ENCODE measurements at regions not wholly inside any gene's neighbourhood (a gene's known extent, or its start where the extent isn't known, plus 50 kb on each side); places are given as distances from the start of the nearest gene placed in this dataset.

DNA sequence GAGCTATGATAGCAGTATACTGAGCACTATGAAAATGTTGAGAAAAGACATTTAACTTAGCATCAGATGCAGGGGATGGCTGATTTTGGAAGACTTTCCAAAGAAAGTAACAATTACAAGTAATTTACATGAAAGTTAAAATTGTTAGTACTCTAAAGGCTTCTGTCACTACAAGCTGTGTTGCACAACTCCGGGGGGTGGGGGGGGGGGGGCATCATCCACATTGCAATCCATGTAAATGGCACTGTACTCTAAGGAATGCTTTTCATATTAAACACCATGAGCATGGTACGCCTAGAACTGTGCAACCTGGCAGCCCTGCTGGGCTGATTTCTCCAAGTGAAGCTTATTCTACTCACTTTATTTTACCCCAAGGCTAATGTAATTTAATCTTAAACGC is 363.4 kb downstream of the TMA16 start:
- TF ChIP-seq ZFX (IDR thresholded peaks at IDR 0.05; ENCODE audit: borderline replicate concordance): no peak
- TF ChIP-seq, protein P1, sequence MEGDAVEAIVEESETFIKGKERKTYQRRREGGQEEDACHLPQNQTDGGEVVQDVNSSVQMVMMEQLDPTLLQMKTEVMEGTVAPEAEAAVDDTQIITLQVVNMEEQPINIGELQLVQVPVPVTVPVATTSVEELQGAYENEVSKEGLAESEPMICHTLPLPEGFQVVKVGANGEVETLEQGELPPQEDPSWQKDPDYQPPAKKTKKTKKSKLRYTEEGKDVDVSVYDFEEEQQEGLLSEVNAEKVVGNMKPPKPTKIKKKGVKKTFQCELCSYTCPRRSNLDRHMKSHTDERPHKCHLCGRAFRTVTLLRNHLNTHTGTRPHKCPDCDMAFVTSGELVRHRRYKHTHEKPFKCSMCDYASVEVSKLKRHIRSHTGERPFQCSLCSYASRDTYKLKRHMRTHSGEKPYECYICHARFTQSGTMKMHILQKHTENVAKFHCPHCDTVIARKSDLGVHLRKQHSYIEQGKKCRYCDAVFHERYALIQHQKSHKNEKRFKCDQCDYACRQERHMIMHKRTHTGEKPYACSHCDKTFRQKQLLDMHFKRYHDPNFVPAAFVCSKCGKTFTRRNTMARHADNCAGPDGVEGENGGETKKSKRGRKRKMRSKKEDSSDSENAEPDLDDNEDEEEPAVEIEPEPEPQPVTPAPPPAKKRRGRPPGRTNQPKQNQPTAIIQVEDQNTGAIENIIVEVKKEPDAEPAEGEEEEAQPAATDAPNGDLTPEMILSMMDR (IDR thresholded peaks at IDR 0.05): no peak
- H3K27ac ChIP-seq: no peak overlapping the region

GRCh38 chr4:163858515-163858914 is 364.0 kb downstream of the TMA16 start:
- TF ChIP-seq, protein P1 (IDR thresholded peaks at IDR 0.05): no peak
- no peak for TF ChIP-seq ZFX (IDR thresholded peaks at IDR 0.05; ENCODE audit: borderline replicate concordance)
- H3K27ac ChIP-seq: no peak overlapping the region

DNA sequence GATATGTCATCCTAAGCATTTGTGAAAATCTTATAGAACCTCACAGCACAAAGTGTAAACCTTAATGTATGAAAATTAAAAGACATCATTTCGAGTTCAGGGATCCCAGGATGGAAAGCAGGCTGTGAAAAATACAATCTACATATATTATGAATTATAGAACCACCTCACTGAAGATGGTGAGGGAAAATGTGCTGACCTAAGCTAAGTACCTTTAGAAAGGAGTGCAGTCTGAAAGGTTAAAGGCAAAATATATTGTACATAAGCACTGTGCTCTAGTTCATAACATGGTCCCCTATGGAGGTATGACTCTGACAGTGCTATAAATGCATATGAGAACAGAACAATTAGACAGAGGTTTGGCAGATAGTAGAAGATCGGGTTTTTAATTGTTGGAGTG is 368.6 kb downstream of the TMA16 start:
- H3K27ac ChIP-seq: no peak overlapping the region
- TF ChIP-seq ZFX (IDR thresholded peaks at IDR 0.05; ENCODE audit: borderline replicate concordance): no peak
- TF ChIP-seq, protein P1 (IDR thresholded peaks at IDR 0.05): no peak

DNA sequence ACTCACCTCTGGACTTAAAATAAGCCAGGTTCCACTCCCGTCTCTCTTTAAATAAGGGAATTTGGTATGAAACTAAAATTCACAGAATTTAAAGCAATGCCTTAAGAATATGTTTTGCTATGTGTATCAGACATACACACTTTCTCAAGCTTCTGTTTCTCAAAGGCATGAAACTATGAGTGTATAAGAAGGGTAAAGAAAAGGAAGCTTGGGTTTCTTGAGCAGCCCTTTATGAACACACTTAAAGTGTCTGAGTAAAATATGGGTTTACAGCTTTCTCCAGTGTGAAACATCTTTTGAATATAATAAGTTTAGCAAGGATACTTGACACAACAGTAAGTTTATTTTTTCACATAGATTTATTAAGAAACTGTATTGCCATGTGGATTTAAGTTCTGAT is 370.5 kb downstream of the TMA16 start:
- no peak overlapping the region for H3K27ac ChIP-seq
- TF ChIP-seq ZFX (IDR thresholded peaks at IDR 0.05; ENCODE audit: borderline replicate concordance): no peak
- TF ChIP-seq, protein P1 (IDR thresholded peaks at IDR 0.05): no peak

- H3K27ac ChIP-seq: no peak overlapping the region
- TF ChIP-seq ZFX (IDR thresholded peaks at IDR 0.05; ENCODE audit: borderline replicate concordance): no peak
- TF ChIP-seq, protein P1 (IDR thresholded peaks at IDR 0.05): no peak
These were observed 372.3 kb downstream of the TMA16 start for GRCh38 chr4:163866728-163867315.

GRCh38 chr4:163868445-163868844 is 374.0 kb downstream of the TMA16 start:
- H3K27ac ChIP-seq: no peak overlapping the region
- TF ChIP-seq, protein P1 (IDR thresholded peaks at IDR 0.05): no peak
- TF ChIP-seq ZFX (IDR thresholded peaks at IDR 0.05; ENCODE audit: borderline replicate concordance): no peak

GRCh38 chr4:163871078-163871477 is 376.6 kb downstream of the TMA16 start:
- no peak overlapping the region for H3K27ac ChIP-seq
- TF ChIP-seq, protein P1 (IDR thresholded peaks at IDR 0.05): no peak
- TF ChIP-seq ZFX (IDR thresholded peaks at IDR 0.05; ENCODE audit: borderline replicate concordance): no peak

Data from 22Rv1 (cell line).